WERI-Rb-1 (cell line): ENCODE measurements at regions not wholly inside any gene's neighbourhood (a gene's known extent, or its start where the extent isn't known, plus 50 kb on each side); places are given as distances from the start of the nearest gene placed in this dataset.

Experiments used
- DNase-seq: peaks from one replicate; pipeline ENCODE4 v3.0.0-alpha.2; 2020
- H3K27ac ChIP-seq: fragments of 250-450 bp; sonication (Bioruptor Pico); 2 replicates; pipeline ENCODE4 v1.5.1; 2020; ENCODE audit warnings: mild to moderate bottlenecking, moderate library complexity
- H3K27me3 ChIP-seq: fragments of 250-450 bp; sonication (Bioruptor Pico); 2 replicates; pipeline ENCODE4 v1.5.1; 2021; ENCODE audit warnings: mild to moderate bottlenecking, low read depth, moderate library complexity; ENCODE audit not compliant: insufficient read depth, severe bottlenecking
- H3K36me3 ChIP-seq: fragments of 250-450 bp; sonication (Bioruptor Pico); 2 replicates; pipeline ENCODE4 v1.5.1; 2020; ENCODE audit warnings: mild to moderate bottlenecking, moderate library complexity
- H3K4me3 ChIP-seq: 2 replicates; pipeline ENCODE4 v1.5.1; 2011; ENCODE audit warnings: low read depth, mild to moderate bottlenecking, control low read depth, low read length
- H3K9me3 ChIP-seq: fragments of 250-450 bp; sonication (Bioruptor Pico); 2 replicates; pipeline ENCODE4 v1.5.1; 2021; ENCODE audit warnings: mild to moderate bottlenecking, moderate library complexity; ENCODE audit not compliant: severe bottlenecking
- CTCF ChIP-seq: IDR thresholded peaks from 2 replicates; pipeline ENCODE4 v1.5.1; 2011; ENCODE audit warnings: low read depth, mild to moderate bottlenecking, control low read depth, inconsistent platforms, low read length

- no peaks in the 10 kb centered on the region for H3K36me3 ChIP-seq
- no peak for TF ChIP-seq CTCF
- no peaks in the 10 kb centered on the region for H3K9me3 ChIP-seq
- H3K4me3 ChIP-seq, result no peak overlapping the region
- no peaks in the 10 kb centered on the region for H3K27me3 ChIP-seq
- no peak for DNase-seq
- no peak overlapping the region for H3K27ac ChIP-seq
These were observed 855.5 kb upstream of the MAP3K7 start for GRCh38 chr6:91442342-91442741.

- Histone ChIP-seq H3K36me3 (no peaks in the 10 kb centered on the region), H3K27ac (no peak overlapping the region), H3K4me3 (no peak overlapping the region), H3K9me3 (no peaks in the 10 kb centered on the region), H3K27me3 (no peaks in the 10 kb centered on the region)
- TF ChIP-seq CTCF, result no peak
- no peak for DNase-seq
These were observed 851.7 kb upstream of the MAP3K7 start for GRCh38 chr6:91438570-91438969.

GRCh38 chr6:91437315-91437729 is 850.5 kb upstream of the MAP3K7 start:
- H3K4me3 ChIP-seq, result no peak overlapping the region
- no peak for TF ChIP-seq CTCF
- H3K9me3 ChIP-seq, result no peaks in the 10 kb centered on the region
- no peaks in the 10 kb centered on the region for H3K36me3 ChIP-seq
- no peak overlapping the region; the same call in 1 of the 2 replicates for H3K27ac ChIP-seq
- H3K27me3 ChIP-seq, result no peaks in the 10 kb centered on the region
- no peak for DNase-seq

- no peaks in the 10 kb centered on the region for H3K9me3 ChIP-seq
- no peaks in the 10 kb centered on the region for H3K36me3 ChIP-seq
- H3K27ac ChIP-seq, result no peak overlapping the region
- no peaks in the 10 kb centered on the region for H3K27me3 ChIP-seq
- TF ChIP-seq CTCF, result no peak
- DNase-seq, result no peak
- no peak overlapping the region for H3K4me3 ChIP-seq
These were observed 849.6 kb upstream of the MAP3K7 start for GRCh38 chr6:91436448-91436847.

- H3K9me3 ChIP-seq, result no peaks in the 10 kb centered on the region
- no peak for TF ChIP-seq CTCF
- H3K36me3 ChIP-seq, result no peaks in the 10 kb centered on the region
- H3K27ac ChIP-seq, result no peak overlapping the region
- H3K27me3 ChIP-seq, result no peaks in the 10 kb centered on the region
- DNase-seq, result no peak
- no peak overlapping the region for H3K4me3 ChIP-seq
These were observed 848.8 kb upstream of the MAP3K7 start for GRCh38 chr6:91435630-91436029.

GRCh38 chr6:91434576-91434975 is 847.7 kb upstream of the MAP3K7 start:
- no peaks in the 10 kb centered on the region for H3K9me3 ChIP-seq
- DNase-seq, result no peak
- no peak overlapping the region for H3K27ac ChIP-seq
- no peak overlapping the region for H3K4me3 ChIP-seq
- TF ChIP-seq CTCF, result no peak
- no peaks in the 10 kb centered on the region for H3K27me3 ChIP-seq
- no peaks in the 10 kb centered on the region for H3K36me3 ChIP-seq
